ENCODE measurements at regions not wholly inside any gene's neighbourhood (a gene's known extent, or its start where the extent isn't known, plus 50 kb on each side); places are given as distances from the start of the nearest gene placed in this dataset.

DNA sequence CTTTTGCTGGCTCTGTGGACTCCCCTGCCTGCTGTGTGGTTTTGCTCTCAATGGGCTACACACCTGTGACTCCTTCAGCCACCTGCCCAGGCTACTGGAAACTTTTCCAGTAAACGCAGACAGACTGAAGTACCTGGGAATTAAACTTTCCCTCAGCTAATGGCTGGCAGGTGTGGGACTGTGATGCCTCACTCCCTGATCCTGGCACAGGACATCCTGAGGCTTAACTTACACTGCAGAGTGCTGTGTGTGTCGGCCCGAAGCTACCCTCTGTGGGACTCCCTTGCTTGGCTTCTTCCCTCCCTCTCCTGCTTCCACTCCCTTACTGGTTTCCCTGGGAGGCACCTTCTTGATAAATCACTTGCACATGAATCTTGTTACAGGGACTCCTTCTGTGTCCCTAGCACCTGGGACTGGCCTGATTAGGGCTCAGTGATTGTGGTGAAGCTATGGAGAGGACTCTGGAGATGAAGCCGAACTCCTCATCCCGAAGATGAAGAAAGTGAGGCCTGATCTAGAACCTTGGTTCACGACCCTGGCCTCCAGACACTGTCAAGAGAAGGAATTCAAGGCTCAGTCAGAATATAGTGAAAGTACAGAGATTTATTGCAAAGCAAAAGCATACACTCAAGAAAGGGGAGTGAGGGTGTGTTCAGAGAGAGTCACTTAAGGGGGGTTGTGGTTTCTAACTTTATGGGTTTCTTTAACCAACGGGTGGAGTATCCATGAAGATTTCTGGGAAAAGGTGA lies 113.4 kb upstream of the ALDH1B1 start:
- Histone ChIP-seq H3K27me3 (no peaks in the 10 kb centered on the region), H3K27ac (replicated peaks in 1 of 4) (no peak overlapping the region), H3K4me1 (no peaks in the 10 kb centered on the region), H3K9me3 (no peaks in the 10 kb centered on the region), H3K36me3 (no peaks in the 10 kb centered on the region), H3K4me3 (no peak overlapping the region)
- 89% methylated on average over 7 of the region's 7 CpGs for WGBS
- intact Hi-C loops (cut with DNase I): no loop called here
- TF ChIP-seq POLR2AphosphoS5 (IDR thresholded peaks at IDR 0.05) (no peak), POLR2A (IDR thresholded peaks at IDR 0.05; ENCODE audit: low read depth) (no peak), EP300 (IDR thresholded peaks at IDR 0.05) (no peak)
- TF ChIP-seq, protein P1, sequence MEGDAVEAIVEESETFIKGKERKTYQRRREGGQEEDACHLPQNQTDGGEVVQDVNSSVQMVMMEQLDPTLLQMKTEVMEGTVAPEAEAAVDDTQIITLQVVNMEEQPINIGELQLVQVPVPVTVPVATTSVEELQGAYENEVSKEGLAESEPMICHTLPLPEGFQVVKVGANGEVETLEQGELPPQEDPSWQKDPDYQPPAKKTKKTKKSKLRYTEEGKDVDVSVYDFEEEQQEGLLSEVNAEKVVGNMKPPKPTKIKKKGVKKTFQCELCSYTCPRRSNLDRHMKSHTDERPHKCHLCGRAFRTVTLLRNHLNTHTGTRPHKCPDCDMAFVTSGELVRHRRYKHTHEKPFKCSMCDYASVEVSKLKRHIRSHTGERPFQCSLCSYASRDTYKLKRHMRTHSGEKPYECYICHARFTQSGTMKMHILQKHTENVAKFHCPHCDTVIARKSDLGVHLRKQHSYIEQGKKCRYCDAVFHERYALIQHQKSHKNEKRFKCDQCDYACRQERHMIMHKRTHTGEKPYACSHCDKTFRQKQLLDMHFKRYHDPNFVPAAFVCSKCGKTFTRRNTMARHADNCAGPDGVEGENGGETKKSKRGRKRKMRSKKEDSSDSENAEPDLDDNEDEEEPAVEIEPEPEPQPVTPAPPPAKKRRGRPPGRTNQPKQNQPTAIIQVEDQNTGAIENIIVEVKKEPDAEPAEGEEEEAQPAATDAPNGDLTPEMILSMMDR (IDR thresholded peaks at IDR 0.05): no peak
- DNase-seq (ENCODE audit: extremely low spot score): peak; percentile 80

DNA sequence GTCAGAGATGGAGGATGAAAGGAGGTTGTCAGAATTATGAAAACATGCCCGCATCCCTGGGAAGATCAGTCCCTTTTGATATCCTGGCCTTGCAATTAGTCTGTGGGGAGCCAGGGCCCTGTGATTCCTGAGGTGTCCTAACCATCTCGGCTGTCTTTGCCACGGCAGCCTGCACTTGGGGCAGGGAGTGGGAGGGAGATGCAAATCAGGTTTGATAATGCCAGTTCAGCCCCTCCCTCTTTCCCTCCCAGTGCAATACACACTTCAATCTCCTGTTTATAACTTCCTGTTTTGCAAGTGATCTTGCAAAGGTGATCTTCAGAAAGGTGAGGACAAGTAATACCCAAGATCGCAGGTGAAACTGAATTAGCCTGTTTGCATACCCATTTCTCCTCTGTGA lies 114.0 kb upstream of the ALDH1B1 start:
- no peak overlapping the region for H3K27ac ChIP-seq (replicated peaks in 1 of 4)
- H3K36me3 ChIP-seq: no peaks in the 10 kb centered on the region
- H3K9me3 ChIP-seq: no peaks in the 10 kb centered on the region
- WGBS: 76% methylated on average over 4 of the region's 4 CpGs
- DNase-seq (ENCODE audit: extremely low spot score): peak; percentile 42
- H3K4me1 ChIP-seq: no peaks in the 10 kb centered on the region
- H3K4me3 ChIP-seq: no peak overlapping the region
- TF ChIP-seq POLR2AphosphoS5 (IDR thresholded peaks at IDR 0.05): no peak
- TF ChIP-seq, protein P1 (IDR thresholded peaks at IDR 0.05): no peak
- no peak for TF ChIP-seq EP300 (IDR thresholded peaks at IDR 0.05)
- no peak for TF ChIP-seq POLR2A (IDR thresholded peaks at IDR 0.05; ENCODE audit: low read depth)
- intact Hi-C loops (cut with DNase I): no loop called here
- H3K27me3 ChIP-seq: no peaks in the 10 kb centered on the region

DNA sequence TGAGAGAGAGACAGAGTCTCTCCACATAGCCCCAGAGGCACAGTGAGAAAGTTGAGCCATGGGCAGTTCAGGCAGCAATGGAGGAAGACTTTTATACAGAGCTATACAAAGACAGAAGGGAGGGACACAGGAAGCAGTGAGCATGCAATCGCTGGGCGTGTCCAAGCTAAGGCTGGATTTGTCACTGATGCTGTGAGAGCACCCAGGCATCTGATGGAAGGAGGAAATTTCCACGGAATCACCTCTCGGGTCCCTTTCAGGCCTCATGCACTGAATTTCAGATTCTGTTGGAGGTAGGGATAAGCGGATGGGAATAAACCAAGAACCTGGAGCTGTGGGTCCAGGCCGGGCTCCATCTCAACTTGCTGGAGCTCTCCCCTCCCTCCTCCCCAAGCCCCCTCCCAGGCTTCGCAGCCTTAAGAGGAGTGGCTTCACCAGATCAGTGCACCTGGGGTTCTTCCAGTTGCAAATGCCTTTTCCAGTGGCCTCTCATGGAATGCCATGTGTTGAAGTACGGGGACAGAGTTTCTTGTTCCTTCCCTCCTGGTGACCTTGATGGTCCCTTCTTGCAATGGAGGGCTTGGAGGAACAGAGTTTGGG lies 114.8 kb upstream of the ALDH1B1 start:
- peak; percentile 85 for DNase-seq (ENCODE audit: extremely low spot score)
- WGBS: 91% methylated on average over 8 of the region's 8 CpGs
- Histone ChIP-seq H3K27ac (replicated peaks in 1 of 4) (no peak overlapping the region), H3K27me3 (no peaks in the 10 kb centered on the region), H3K4me3 (no peak overlapping the region), H3K36me3 (no peaks in the 10 kb centered on the region), H3K4me1 (no peaks in the 10 kb centered on the region), H3K9me3 (no peaks in the 10 kb centered on the region)
- intact Hi-C loops (cut with DNase I): no loop called here
- TF ChIP-seq POLR2A (IDR thresholded peaks at IDR 0.05; ENCODE audit: low read depth) (no peak), POLR2AphosphoS5 (IDR thresholded peaks at IDR 0.05) (no peak), EP300 (IDR thresholded peaks at IDR 0.05) (no peak)
- TF ChIP-seq, protein P1 (IDR thresholded peaks at IDR 0.05): no peak

DNA sequence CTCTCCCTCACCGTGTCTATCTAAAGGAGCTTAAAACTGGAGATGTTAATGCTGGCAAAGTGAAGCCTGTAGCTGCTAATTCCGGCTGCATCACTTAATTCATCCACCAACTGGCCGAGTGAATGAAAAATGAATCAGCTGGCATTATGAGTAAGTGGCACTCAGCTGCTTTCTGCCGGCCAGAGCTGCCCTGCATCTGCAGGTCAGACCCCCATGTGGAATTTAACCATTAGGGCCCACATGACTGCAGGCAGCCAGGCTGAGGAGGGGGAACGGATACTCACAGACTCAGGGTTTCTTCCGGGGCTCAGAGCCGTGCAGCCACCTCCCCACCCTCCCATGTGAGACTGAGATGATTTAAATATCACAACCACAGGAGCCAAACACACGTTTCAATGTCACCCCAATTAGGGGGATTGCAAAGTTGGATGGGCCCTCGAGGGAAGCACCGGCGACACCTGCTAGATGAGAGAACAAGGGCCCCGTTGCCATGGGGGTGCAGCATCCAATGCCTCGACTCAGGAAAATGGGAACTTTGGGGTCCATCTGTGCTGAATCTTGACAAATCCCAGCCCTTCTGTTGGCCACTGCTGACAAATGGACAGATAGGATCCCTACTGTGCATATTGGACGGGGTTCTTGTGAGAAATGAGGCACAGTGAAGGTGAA lies 115.6 kb upstream of the ALDH1B1 start:
- intact Hi-C loops (cut with DNase I): no loop called here
- peak; percentile 64 for DNase-seq (ENCODE audit: extremely low spot score)
- WGBS: 84% methylated on average over 14 of the region's 14 CpGs
- no peaks in the 10 kb centered on the region for H3K4me1 ChIP-seq
- no peaks in the 10 kb centered on the region for H3K9me3 ChIP-seq
- no peak overlapping the region for H3K4me3 ChIP-seq
- TF ChIP-seq POLR2AphosphoS5 (IDR thresholded peaks at IDR 0.05) (no peak), POLR2A (IDR thresholded peaks at IDR 0.05; ENCODE audit: low read depth) (no peak), EP300 (IDR thresholded peaks at IDR 0.05) (no peak)
- TF ChIP-seq, protein P1 (IDR thresholded peaks at IDR 0.05): no peak
- no peaks in the 10 kb centered on the region for H3K36me3 ChIP-seq
- no peaks in the 10 kb centered on the region for H3K27me3 ChIP-seq
- no peak overlapping the region for H3K27ac ChIP-seq (replicated peaks in 1 of 4)
